Body of pancreas (tissue), 4 donors: ENCODE measurements at regions not wholly inside any gene's neighbourhood (a gene's known extent, or its start where the extent isn't known, plus 50 kb on each side); places are given as distances from the start of the nearest gene placed in this dataset.

Experiments used
- ATAC-seq: fragments of 150-250 bp; one replicate; pipeline ENCODE4 v1.9.1; 2016
- DNase-seq, 4 donors: peaks; one replicate each; pipeline ENCODE4 v3.0.0-alpha.2; 2019
- H3K27ac ChIP-seq, 4 donors: fragments of 200-600 bp; sonication (generic); 1 replicate in 3 of 4; 2 replicates in 1 of 4; pipeline versions ENCODE4 v1.5.1 to v1.6.1; 2016 to 2019; ENCODE audit warnings: mild to moderate bottlenecking in 1 of 4, mixed read lengths in 1 of 4, moderate library complexity in 1 of 4
- H3K27me3 ChIP-seq, 2 donors: fragments of 200-600 bp; sonication (generic); one replicate each; pipeline ENCODE4 v1.6.0; 2016; ENCODE audit warnings: mild to moderate bottlenecking in 1 of 2
- H3K36me3 ChIP-seq, 2 donors: fragments of 200-600 bp; sonication (generic); replicated peaks in 1 of 2; 2 replicates each; pipeline ENCODE4 v1.5.1; 2016; ENCODE audit warnings: low read depth in 2 of 2; ENCODE audit not compliant: insufficient read depth in 1 of 2
- H3K4me1 ChIP-seq: fragments of 200-600 bp; sonication (generic); one replicate; pipeline ENCODE4 v1.6.0; 2016
- H3K4me3 ChIP-seq, 2 donors: fragments of 200-600 bp; sonication (generic); 1 replicate in 1 of 2; 2 replicates in 1 of 2; pipeline ENCODE4 v1.5.1; 2016 to 2019
- H3K9me3 ChIP-seq, 3 donors: fragments of 200-600 bp; sonication (generic); 1 replicate in 2 of 3; 2 replicates in 1 of 3; pipeline ENCODE4 v1.5.1; 2016
- POLR2A ChIP-seq, 3 donors: fragments of 450-650 bp; IDR thresholded peaks; one replicate each; pipeline ENCODE4 v1.6.1; 2016; ENCODE audit warnings: antibody characterized with exemption in 3 of 3, mild to moderate bottlenecking in 2 of 3
- WGBS, 2 donors: methylation state at CpG; one replicate each; pipeline ENCODE4 v1.1.5; 2017; 5-methylcytosine and 5-hydroxymethylcytosine counted together
- intact Hi-C: fragments of 100-400 bp; cut with DNase I; formaldehyde crosslinking; loops from one replicate; pipeline ENCODE4 v1.15.1; 2023
- TF ChIP-seq, protein P1 (sequence below), 7 experiments: fragments of 450-650 bp in 4 of 7; fragments of 200-600 bp in 3 of 7; sonication (generic) in 3 of 7; IDR thresholded peaks; one replicate each; pipeline ENCODE4 v1.5.1; 2016 to 2019; ENCODE audit warnings: antibody characterized with exemption in 7 of 7

DNA sequence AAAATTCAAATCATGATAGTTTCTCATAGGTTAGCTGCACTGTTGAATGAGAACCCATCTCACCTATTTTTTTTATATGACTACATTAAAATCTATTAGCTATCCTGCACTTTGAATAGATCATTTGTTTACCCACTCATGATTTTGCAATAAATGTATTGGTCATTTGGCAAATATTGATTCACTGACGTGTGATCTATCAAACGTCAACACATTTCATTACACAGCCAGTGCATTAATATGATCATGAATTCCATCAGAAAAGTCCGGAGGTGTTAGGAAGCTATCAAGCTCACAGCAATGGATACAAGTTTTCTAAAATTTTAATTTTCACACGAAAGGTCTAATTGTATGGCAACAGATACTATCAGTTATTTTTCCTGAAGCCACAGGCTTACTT, 128.2 kb upstream of the ID2 start:
- TF ChIP-seq, protein P1, sequence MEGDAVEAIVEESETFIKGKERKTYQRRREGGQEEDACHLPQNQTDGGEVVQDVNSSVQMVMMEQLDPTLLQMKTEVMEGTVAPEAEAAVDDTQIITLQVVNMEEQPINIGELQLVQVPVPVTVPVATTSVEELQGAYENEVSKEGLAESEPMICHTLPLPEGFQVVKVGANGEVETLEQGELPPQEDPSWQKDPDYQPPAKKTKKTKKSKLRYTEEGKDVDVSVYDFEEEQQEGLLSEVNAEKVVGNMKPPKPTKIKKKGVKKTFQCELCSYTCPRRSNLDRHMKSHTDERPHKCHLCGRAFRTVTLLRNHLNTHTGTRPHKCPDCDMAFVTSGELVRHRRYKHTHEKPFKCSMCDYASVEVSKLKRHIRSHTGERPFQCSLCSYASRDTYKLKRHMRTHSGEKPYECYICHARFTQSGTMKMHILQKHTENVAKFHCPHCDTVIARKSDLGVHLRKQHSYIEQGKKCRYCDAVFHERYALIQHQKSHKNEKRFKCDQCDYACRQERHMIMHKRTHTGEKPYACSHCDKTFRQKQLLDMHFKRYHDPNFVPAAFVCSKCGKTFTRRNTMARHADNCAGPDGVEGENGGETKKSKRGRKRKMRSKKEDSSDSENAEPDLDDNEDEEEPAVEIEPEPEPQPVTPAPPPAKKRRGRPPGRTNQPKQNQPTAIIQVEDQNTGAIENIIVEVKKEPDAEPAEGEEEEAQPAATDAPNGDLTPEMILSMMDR (IDR thresholded peaks at IDR 0.05): no peak
- no peak for TF ChIP-seq POLR2A (IDR thresholded peaks at IDR 0.05)
- Histone ChIP-seq H3K27ac (no peak overlapping the region), H3K36me3 (no peaks in the 10 kb centered on the region), H3K27me3 (no peaks in the 10 kb centered on the region), H3K4me1 (no peaks in the 10 kb centered on the region), H3K4me3 (no peak overlapping the region), H3K9me3 (no peaks in the 10 kb centered on the region)
- WGBS, 2 donors: 66 to 70% methylated on average over 4 of the region's 4 CpGs
- intact Hi-C loops: no loop called here
- ATAC-seq: no peak
- DNase-seq: no peak

DNA sequence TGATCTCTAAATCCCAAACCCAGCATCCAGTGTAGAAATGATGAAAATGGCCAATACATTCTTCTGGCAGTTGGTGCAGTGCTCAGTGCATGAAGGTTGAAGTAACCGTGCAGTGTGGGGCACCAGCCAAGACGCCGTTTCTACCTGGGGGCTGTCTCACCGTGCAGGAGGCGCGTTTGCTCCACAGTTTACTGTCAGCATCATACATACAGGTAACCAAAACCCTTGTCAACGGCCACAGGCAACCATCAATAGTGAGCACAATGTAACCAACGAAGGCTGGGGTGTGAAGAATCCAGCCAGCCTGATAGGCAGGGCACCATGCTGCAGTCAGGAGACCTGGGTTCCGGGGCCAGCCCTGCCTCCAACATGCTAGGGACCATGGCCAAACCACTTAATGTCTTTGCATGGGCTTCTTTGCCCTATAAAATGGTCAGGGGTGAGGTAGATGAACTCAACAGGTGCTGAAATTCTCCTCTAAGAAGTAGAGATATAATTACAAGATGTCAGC, 127.5 kb upstream of the ID2 start:
- 91 to 92% methylated on average over 9 of the region's 9 CpGs for WGBS, 2 donors
- H3K27me3 ChIP-seq: no peaks in the 10 kb centered on the region
- H3K4me3 ChIP-seq: no peak overlapping the region
- ATAC-seq (no peak), DNase-seq (no peak)
- intact Hi-C loops: no loop called here
- no peak overlapping the region for H3K27ac ChIP-seq
- TF ChIP-seq, protein P1 (IDR thresholded peaks at IDR 0.05): no peak
- no peaks in the 10 kb centered on the region for H3K36me3 ChIP-seq
- H3K9me3 ChIP-seq: no peaks in the 10 kb centered on the region
- no peaks in the 10 kb centered on the region for H3K4me1 ChIP-seq

DNA sequence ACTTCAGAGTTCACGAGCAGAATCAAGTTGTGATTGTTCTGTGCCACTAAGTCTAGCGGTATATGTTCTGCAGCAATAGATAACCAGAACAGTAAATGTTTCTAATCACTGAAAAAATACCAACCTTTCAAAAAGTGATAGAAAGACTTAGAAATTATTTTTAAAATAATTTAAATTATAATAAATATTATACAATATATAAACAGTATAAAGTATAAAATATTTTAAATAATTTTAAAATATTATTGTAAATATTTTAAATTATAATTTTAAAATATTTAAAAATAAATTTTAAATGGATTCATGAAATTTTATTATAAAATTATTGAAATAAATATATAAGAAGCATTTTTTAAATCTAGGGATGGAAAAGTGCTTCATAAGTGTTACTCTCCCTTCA, 126.3 kb upstream of the ID2 start:
- Histone ChIP-seq H3K9me3 (no peaks in the 10 kb centered on the region), H3K27ac (no peak overlapping the region), H3K4me1 (no peaks in the 10 kb centered on the region), H3K4me3 (no peak overlapping the region), H3K27me3 (no peaks in the 10 kb centered on the region), H3K36me3 (no peaks in the 10 kb centered on the region)
- TF ChIP-seq, protein P1 (IDR thresholded peaks at IDR 0.05): no peak
- TF ChIP-seq POLR2A (IDR thresholded peaks at IDR 0.05): no peak
- WGBS, 2 donors: 85 to 95% methylated on average over 2 of the region's 2 CpGs
- DNase-seq: no peak
- intact Hi-C loops: no loop called here
- ATAC-seq: no peak

DNA sequence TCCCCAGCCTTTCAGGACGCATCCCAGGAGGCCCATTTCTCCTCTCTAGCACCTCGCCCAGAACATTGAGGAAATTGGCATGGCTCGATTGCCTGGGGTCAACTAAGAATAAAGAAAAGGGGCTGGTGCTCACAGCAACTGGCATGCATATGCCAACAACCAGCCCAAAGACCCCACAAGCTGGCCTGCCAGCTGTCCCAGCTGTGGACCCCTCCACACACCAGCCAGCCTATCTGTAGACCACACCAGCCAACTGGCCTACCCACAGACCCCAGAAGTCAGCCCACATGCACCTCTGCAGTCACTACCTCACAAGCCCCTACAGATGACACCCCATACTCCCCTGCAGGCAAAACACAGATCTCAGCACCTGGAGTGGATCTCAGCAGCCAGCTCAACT, 123.8 kb upstream of the ID2 start:
- no peaks in the 10 kb centered on the region for H3K27me3 ChIP-seq
- DNase-seq: no peak
- no peaks in the 10 kb centered on the region for H3K4me1 ChIP-seq
- H3K9me3 ChIP-seq: no peaks in the 10 kb centered on the region
- intact Hi-C loops: no loop called here
- no peak overlapping the region for H3K27ac ChIP-seq
- no peak for TF ChIP-seq POLR2A (IDR thresholded peaks at IDR 0.05)
- TF ChIP-seq, protein P1 (IDR thresholded peaks at IDR 0.05): no peak
- no peak for ATAC-seq
- H3K4me3 ChIP-seq: no peak overlapping the region
- 85 to 86% methylated on average over 3 of the region's 3 CpGs for WGBS, 2 donors
- H3K36me3 ChIP-seq: no peaks in the 10 kb centered on the region

DNA sequence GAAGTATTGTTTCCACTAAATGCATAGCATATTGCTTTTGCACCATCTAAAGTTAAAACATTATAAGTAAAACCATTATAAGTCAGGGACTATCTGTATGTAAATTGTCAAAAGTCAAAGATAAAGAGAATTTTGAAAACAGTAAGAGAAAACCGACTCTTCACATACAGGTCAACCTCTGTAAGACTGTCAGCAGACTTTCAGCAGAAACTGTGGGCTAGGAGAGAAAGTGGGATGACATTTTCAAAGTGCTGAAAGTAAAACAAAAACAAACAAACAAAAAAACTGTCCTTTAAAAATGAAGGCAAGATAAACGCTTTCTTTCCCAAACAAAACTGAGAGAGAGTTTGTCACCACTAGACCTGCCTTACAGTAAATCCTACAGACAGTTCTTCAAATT, 122.9 kb upstream of the ID2 start:
- ATAC-seq: no peak
- Histone ChIP-seq H3K27ac (no peak overlapping the region), H3K4me1 (no peaks in the 10 kb centered on the region), H3K4me3 (no peak overlapping the region), H3K27me3 (no peaks in the 10 kb centered on the region), H3K36me3 (no peaks in the 10 kb centered on the region), H3K9me3 (no peaks in the 10 kb centered on the region)
- TF ChIP-seq, protein P1 (IDR thresholded peaks at IDR 0.05): no peak
- no peak for TF ChIP-seq POLR2A (IDR thresholded peaks at IDR 0.05)
- 79 to 84% methylated on average over 2 of the region's 2 CpGs for WGBS, 2 donors
- no peak for DNase-seq
- intact Hi-C loops: no loop called here
